COLO668 (cell line): ENCODE measurements at regions not wholly inside any gene's neighbourhood (a gene's known extent, or its start where the extent isn't known, plus 50 kb on each side); places are given as distances from the start of the nearest gene placed in this dataset.
"Not testable (repeated sequence)": the region's sequence is repeated elsewhere in the genome, so short reads cannot be mapped to it uniquely, and the experiment has no call there.

Source experiments
- DNase-seq: peaks from one replicate; lab custom pipeline; 2025; ENCODE audit not compliant: unreplicated experiment; lab: John Stamatoyannopoulos, UW

DNA sequence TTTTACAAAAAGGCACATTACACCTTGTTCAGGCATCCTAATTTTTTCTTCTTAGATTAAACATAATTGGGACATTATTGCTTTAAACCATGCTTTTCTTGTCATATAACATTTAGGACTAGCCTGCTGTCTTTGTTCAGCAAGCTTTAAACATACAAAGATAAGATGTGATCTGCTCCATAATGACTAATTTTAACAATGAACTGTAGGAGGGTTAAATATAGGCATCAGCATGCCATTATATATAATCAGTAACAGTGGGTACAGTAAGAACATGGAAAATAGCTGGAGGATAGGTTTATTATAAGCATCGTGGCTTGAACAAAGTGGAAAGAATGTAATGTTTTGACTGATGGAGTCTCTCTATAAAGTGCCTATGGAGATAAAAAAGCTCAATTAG, 661.7 kb downstream of the SLITRK6 start:
- no peak for DNase-seq

DNA sequence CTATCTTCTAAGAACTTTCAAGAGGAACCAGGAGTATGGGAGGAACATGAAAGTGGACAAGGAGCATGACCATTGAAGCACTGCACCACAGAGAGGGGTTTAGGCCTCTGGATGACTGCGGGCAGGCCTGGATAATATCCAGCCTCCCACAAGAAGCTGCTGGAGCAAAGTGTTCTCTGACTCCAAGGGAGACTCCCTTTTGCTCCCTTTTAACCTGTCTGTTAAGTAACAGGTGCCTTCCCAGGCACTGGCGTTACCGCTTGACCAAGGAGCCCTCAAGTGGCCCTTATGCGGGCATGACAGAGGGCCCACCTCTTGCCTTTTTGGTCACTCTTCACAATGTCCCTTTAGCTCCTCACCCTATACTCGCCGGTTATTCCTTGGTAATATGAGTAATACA, 666.2 kb downstream of the SLITRK6 start:
- DNase-seq = no peak

DNA sequence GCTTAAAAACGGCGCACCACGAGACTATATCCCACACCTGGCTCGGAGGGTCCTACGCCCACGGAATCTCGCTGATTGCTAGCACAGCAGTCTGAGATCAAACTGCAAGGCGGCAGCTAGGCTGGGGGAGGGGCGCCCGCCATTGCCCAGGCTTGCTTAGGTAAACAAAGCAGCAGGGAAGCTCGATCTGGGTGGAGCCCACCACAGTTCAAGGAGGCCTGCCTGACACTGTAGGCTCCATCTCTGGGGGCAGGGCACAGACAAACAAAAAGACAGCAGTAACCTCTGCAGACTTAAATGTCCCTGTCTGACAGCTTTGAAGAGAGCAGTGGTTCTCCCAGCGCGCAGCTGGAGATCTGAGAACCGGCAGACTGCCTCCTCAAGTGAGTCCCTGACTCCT, 675.7 kb downstream of the SLITRK6 start:
- not testable (repeated sequence) for DNase-seq

DNA sequence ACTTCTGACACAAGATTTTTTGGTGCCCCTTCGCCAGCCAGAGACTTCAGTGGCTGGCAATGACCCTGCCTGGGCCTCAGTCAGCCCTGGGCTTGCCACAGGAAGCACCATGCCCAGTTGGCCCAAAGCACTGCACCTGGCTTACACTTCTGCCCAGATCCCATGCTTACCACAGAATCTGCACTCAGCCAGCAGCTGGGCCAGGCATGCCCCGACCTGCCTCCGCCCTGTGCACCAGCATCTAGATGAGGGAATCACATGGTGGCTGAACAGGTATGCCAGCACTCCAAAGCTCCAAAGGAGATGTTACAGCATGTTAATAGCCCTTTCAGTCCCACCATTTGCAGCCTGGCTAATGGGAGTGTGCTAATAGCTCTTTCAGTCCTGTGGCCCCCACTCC, 690.9 kb downstream of the SLITRK6 start:
- peak; percentile 64 for DNase-seq

DNA sequence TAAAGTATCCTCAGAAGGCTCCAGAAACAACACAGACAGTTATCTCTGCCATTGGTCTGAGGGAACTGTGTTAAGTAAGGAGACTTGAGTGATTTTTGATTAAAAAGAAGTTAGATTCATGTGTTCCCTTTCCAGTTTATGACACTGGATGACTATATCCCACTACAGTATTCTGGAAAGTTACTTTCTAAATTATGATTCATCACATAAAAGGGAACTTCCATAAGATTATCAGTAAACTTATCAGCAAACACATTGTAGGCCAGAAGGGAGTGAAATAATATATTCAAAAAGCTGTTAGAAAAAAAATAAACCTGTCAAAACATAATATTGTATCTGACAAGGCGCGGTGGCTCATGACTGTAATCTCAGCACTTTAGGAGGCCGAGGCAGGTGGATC, 700.0 kb downstream of the SLITRK6 start:
- DNase-seq = no peak

DNA sequence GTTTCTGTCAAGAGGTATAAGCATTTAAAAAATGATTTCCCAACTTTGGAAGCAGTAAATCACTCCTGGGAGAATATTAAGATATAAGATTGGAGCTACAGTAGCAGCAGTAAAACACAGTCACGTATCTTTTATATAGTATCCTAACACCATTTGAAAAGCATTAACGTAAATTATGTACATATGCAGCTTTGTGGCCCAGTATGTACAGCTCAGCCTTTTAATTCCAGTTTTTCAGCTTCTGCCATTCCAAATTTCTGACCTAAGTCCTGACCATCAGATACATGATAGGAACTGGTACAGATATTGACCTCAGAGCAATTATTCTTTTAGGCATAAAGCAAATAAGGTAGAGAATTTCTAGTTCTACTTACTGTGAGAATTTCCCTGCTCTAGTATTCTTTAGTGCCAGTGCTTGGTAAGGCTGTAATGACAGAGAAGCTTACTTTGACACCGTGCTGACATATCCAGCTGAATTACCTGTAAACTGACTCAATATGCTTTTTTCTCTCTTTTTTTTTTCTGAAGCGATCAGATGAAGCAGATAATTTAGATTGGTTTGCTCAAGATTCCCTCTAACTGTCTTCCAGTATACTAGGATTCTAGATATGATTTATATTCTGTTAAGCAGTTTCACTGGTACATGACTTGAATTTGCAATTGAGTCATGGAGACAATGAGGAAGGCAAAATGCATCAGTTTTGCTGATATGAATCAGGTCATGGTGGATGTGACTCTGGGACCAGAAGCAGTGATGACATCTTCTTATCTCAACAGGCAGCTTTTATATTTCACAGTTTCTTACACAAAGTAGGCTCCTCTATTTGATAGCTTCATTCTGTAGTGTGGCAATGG, 703.6 kb downstream of the SLITRK6 start:
- DNase-seq = no peak

DNA sequence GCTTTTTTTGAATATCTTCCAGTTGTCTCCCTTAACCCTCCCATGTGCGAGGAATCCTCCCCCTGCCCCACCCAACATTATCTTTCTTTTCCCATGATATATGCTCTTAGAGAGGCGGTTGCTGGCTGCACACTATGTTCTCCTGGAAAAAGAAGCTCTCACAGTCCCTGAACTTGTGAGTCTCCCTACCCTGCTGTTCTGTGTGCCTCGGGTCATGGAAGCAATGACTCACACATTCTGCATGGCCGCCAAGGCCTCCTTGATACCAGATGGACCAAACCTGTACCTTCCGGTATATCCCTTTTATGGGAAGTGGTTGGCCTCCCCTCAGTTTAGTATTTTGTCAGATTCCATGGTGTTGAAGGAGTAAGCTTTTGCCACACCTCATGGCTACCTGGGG, 705.4 kb downstream of the SLITRK6 start:
- no peak for DNase-seq

DNA sequence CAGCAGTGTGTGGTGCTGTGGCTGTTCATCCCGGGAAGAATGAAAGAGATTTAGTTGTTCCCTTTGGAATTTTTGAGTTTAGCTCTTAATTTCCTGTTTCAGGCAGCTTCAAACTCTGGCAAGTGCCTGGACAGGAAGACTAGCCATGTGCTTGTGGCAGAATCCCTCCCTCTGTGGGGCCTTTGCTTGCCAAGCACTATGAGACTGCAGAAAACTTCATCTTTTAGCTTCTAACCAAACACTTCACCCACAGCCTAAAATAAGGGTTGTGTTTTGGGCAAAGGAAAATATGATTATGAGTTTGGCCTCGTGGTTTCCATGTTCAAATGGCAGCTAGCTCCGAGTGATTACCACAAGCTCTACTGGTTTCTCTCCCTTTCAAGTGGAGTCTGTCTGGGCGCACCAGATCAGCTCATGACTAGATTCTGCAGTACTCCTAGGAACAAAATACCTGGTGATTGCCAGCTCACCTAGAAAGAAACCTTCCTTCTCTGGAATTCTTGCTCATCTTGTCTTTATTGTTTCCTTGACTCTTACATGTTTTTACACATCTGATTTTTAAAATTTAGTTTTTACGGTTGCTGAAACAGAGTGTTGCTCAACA, 707.5 kb downstream of the SLITRK6 start:
- no peak for DNase-seq

DNA sequence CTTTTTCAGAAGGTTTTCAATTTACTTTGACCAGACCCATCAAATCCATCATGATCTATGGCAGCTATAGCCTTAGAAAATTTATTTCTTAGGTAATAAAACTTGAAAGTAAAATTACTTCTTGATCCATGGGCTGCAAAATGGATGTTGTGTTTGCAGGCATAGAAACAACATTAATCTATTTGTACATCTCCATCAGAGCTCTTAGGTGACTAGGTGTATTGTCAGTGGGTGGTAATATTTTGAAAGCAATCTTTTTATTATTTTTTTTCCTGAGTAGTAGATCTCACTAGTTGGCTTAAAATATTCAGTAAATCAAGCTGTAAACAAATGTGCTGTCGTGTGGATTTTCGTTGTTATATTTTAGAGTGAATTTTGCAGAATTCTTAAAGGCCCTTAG, 710.0 kb downstream of the SLITRK6 start:
- DNase-seq = no peak

DNA sequence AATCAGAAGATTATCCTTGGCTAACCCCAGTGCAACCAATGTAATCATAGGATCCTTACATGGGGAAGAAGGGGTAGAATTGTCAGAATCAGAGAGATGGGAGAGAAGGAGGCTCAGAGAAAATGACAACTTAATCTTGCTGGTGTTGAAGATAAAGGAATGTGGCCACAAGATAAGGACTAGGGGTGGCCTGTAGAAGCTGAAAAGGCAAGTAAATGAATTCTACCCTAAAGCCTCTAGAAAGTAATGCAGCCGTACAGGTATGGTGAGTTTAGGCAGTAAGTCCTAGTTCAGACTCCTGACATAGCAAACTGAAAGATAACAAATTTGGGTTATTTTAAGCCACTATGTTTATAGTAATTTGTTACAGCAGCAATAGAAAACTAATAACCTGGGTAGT, 718.5 kb downstream of the SLITRK6 start:
- DNase-seq = no peak

DNA sequence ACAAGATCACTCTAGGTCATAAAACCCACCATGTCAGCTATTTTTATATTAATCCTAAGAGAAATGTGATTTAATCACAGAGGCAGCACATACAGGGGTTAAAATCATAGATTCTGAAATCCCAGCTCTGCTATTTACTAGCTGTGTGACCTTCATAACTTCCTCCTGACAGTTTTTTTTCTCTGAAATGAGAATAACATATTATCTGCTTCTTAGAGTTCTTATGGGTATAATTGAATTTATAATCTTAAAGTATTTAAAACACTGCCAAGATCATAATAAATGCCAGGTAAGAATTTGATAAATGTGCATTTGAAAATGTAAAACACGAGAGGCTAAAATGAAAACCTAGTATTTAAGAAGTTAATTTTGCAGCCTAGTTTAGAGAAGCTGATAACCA, 722.9 kb downstream of the SLITRK6 start:
- DNase-seq = no peak

DNA sequence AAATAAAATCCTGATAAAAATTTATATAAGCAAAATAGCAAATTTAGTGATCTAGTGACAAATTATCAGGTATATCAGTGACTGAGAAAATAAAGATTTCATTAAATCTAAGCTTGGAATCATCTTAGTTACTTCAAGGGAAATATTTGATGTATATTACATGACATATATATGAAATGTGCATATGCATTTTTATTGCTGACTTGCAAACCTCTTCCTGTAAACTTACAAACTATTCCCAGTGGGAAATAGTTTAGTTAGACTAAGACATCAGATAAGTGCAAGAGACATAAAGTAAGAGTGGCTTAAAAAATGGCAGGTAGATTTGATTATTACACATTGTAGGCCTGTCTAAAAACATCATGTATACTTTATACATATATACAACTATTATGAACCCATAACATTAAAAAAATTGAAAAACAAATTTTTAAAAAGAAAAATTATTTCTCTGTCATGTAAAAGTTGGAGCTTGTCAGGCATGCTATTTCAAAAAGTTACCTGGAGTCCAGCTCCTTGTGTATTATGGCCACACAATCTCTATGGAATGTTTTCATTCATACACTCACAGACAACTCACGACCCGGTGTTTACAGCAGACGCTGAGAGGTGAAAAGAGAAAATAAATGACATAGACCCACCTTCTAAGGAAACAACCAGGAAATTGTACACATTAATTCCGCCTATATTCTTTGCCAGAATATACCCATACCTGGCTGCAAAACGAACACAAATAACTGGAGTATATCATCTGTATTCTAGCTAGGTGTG, 724.5 kb downstream of the SLITRK6 start:
- no peak for DNase-seq

DNA sequence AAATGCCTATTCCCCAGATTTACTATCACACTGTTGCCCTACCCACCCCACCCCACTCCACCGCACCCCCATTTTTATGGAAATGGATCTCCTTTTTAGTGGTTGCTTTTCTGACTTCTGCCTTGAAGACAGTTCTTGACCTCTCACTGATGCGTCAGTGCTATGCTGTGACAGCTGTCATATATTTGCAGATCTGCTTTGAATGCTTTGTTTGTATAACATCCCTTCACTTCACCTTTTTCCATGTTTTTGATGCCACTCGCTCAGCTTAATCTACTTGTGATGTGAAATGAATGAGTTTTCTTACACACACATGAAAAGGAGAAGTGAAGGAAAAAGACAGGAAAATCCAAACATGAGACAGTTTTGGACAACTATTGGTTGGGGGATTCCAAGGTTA, 731.0 kb downstream of the SLITRK6 start:
- no peak for DNase-seq

DNA sequence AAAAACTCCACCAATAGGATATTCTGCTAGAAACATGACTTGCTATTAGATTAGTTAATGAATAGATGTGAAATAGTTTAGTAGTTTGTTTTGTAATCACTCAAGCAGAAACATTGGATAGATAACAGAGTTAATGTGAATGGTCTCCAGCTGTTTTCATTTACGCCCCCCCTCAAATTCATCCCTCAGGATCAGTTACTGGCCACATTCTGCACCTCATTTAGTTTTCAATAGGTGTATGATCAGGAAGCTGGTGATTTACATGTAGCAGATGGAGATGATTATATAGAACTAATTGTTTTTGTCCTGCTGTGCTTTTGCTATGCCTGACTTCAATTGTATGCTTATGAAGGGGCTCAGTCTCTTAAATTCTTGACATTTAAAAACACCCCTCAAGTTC, 759.0 kb downstream of the SLITRK6 start:
- no peak for DNase-seq

DNA sequence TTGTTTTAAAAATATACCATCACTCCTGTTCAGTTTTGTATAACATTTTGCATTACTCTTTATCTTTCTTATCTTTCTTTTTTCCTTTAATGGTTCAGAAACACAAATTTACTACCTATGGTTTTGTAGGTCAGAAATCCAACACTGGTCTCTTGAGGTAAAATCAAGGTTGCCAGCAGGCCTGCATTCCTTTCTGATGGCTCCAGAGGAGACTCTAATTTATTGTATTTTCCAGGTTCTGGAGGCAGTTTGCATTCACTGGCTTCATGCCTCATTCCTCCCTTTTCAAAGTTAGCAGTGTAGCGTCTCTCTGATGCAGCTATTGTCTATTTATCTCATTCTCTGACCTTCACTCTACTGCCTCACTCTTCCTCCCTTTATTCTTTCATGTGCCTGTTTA, 767.4 kb downstream of the SLITRK6 start:
- no peak for DNase-seq

DNA sequence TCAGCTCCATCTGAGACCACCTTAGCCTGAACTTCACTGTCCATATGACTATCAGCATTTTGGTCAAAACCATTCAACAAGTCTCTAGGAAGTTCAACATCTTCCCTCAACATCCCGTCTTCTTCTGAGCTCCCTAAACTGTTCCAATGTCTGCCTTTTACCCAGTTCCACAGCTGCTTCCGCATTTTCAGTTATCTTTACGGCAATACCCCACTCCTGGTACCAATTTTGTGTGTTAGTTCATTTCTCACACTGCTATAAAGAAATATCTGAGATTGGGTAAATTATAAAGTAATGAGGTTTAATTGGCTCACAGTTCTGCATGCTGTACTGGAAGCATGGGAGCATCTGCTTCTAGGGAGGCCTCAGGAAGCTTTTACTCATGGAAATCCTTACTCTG, 771.2 kb downstream of the SLITRK6 start:
- no peak for DNase-seq

DNA sequence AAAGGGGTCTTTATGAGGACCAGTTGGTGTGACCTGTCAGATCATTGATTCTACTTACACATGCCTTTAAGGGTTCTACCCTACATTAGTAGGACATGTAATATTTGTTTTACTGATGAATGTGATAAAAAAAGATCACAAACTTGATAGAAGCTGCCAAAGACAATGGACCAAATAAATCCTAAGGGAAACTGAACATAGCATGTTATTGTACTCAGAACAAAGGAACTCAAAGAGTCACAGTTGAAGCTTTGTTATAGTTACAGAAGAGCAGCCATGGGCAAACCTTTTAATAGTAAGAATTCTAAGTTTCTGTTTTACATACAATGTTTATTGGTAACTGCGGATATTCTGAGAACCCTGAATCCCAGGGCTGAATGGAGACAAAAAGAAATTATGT, 780.1 kb downstream of the SLITRK6 start:
- no peak for DNase-seq

DNA sequence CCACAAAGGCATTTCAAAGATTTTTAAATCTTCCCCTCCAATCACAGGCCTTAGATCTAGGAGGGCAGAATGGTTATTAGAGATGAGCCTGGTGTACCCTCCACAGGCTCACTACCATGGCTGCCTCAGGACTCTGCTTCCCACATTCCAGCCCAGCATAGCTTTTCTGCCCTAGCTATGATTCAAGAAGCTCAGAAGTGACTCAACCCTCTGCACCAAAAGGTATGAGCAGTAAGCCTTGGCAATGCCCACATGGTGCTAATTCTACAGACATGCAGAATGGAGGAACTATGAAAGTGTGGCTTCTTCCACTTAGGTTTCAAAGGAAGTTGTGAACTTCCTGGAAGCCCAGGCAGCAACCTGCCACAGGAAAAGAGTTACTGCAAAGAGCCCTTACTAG, 786.2 kb downstream of the SLITRK6 start:
- DNase-seq = no peak

DNA sequence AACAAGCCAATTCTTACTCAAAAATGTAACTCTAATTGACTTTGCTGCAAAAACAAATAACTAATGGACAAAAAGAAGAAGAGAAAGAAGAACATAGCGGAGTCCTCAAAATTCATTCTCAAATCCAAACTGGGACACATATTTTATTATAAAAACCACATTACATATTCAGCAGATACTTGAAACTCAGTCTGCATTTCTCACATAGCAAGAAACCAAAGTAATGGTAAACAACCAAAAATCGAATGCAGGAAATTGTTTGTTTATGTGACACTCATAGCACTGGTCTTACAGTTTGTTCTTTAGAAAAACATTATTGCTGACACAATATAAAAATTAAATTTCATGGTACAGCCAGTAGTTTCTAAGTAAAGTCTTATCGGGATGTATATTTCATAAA, 789.8 kb downstream of the SLITRK6 start:
- DNase-seq = no peak

DNA sequence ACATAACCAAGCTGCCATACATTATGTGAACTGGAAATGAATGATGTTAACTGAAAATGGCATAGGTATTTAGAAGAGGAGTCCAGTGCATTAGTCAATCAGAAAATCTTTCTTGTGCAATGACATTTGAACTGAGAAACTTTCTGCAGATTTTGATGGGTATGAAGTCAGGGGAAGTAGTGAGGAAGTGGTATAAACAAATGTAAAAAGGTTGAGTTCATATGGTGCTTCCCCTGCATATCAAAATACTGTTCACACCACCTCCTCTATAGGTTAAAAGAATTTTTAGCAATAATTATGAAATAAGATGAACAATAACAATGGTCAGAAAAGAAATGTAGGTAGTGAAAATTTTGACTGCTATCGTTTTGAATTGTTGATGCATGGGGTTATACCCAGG, 800.0 kb downstream of the SLITRK6 start:
- no peak for DNase-seq

DNA sequence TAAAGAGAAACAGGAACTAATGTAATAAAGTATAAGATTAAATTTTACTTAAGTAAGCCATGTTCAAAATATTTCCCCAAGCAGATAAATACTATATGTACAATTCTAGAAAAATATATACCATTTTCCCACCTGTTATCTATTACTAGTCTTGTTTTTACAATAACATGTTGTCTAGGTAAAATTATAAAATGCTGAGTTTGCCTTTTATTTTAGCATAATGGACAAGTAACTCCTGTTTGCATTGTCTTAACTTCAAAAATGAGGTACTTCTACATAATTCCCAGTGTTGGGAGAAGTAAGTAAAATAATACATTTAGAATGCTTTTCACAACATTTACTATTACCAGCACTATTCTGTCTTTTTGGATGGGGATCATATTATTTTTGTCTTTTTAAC, 800.5 kb downstream of the SLITRK6 start:
- no peak for DNase-seq

DNA sequence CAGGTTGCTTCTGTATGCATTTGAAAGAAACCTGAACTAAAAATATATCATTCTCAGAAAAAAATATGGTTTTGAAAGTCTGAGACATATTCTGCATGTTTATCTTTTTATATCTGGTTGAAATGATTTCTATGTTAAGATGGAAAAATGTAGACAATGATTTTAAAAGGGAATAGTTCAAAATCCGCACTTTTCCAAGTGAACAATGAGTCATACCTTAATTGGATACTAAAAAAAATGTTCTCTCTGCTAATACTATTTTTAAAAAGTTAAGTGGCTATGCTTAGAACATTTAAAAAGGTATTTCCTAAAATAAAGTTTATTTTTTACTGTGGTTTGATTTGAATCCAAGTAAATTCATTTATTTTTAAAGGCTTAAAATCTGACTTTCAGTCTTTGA, 801.4 kb downstream of the SLITRK6 start:
- no peak for DNase-seq
